CD4-positive, alpha-beta T cell treated with Interferon alpha-2 for 1 hour (primary cell): ENCODE measurements at regions not wholly inside any gene's neighbourhood (a gene's known extent, or its start where the extent isn't known, plus 50 kb on each side); places are given as distances from the start of the nearest gene placed in this dataset.

Experiments
- DNase-seq, 2 donors: peaks; one replicate each; pipeline ENCODE4 v3.0.0-alpha.2; 2020 to 2022

- DNase-seq, result no peak
Observed at GRCh38 chr4:61079976-61080375, 120.2 kb upstream of the ADGRL3 start.

DNA sequence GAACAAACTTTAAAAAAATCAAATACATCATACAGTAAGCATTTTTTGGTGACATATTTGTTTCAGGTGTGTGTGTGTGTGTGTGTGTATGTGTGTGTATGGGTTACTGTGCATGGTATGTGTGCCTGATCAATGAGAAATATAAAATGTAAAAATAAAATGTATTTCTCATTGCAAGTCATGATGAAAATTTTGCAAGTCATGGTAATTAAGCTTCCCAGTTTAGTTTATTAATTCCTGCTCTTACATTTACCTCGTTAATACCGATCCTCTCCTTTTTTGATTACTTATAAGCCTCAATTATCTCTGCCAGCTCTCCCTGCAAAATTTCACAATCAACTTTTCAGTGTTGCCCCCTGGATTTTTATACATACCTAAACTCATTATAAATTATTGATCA lies 114.6 kb upstream of the ADGRL3 start:
- DNase-seq, result no peak

- DNase-seq, result no peak
Observed at GRCh38 chr4:61086357-61086756, 113.8 kb upstream of the ADGRL3 start.

- no peak for DNase-seq
Observed at GRCh38 chr4:61086979-61087378, 113.1 kb upstream of the ADGRL3 start.

GRCh38 chr4:61094854-61095598 lies 105.1 kb upstream of the ADGRL3 start:
- DNase-seq, result no peak

DNA sequence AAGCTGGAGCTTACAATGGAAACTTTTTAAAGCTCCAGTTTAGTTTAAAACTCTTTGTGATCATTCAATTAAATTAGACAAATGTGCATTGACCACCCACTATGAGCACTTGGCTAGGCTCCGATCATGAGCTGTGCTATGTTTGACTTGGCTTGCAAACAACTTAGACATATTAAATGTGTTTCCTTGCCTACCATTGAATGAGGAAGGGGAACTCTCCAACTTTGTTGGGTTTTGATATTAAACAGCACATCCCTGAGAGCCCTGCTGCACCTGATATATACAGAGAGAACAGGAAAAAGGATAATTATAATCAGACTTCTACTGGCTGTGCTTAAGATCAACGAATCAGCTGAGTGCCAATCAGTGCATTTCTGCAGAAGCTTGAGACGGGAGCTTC lies 71.4 kb upstream of the ADGRL3 start:
- no peak for DNase-seq

DNA sequence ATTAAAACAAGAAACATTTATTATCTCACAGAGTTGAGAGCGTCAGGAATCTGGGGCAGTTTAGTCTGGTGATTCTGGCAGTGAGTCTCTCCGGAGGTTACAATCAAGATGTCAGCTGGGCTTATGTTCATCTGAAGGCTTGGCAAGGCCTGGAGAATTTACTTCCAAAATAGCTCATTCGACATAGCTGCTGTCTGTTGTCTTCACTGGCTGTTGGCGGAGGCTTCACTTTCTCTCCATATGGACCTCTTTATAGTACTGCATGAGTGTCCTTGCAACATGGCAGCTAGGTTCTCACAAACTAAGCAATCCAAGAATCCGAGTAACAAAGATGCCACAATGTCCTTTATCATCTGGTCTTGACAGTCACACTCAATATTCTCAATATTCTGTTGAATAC lies 70.2 kb upstream of the ADGRL3 start:
- DNase-seq, result no peak

GRCh38 chr4:61143461-61143860 lies 56.7 kb upstream of the ADGRL3 start:
- DNase-seq, result no peak

DNA sequence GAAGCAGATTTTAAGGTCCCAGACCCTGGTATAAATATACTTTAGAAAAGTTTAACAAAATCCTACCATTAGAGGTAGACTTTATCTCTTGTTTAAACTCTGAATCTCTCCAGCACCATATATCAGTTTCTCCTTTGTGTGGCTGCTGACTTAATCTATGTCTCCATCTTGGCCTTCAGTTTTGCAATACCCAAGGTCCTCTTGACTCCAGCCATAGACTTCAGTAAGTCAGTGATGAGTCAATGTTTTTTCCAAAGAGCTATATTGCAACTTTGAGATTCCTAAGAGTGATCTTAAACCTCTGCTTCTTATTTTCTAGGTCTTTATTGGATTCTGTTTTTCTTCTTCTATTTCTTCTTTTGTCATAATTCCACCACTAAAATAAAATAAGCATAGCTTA lies 50.8 kb upstream of the ADGRL3 start:
- no peak for DNase-seq
